ENCODE measurements at regions not wholly inside any gene's neighbourhood (a gene's known extent, or its start where the extent isn't known, plus 50 kb on each side); places are given as distances from the start of the nearest gene placed in this dataset.

- Histone ChIP-seq H3K27ac (ENCODE audit: low read depth in 1 of 2, low read length in 2 of 2) (no peak overlapping the region), H3K9me3 (ENCODE audit: control insufficient read depth in 4 of 4, low read length in 3 of 4) (no peaks in the 10 kb centered on the region), H3K36me3 (ENCODE audit: control insufficient read depth in 4 of 4, insufficient read depth in 3 of 4, low read depth in 1 of 4, low read length in 3 of 4) (no peaks in the 10 kb centered on the region), H3K9ac (ENCODE audit: low read depth in 1 of 2, low read length in 2 of 2) (no peak overlapping the region), H3K4me3 (ENCODE audit: low read depth in 1 of 3, low read length in 3 of 3) (no peak overlapping the region), H3K27me3 (ENCODE audit: control insufficient read depth in 4 of 4, insufficient read depth in 4 of 4, low read length in 3 of 4) (no peaks in the 10 kb centered on the region), H3K4me1 (ENCODE audit: control insufficient read depth in 4 of 4, insufficient read depth in 4 of 4, low read length in 3 of 4) (no peaks in the 10 kb centered on the region)
- DNase-seq (ENCODE audit: low spot score) = no peak
- TF ChIP-seq TAF1 (conservative IDR thresholded peaks at IDR 0.05) = no peak
- WGBS = 79% methylated on average over 5 of the region's 5 CpGs
Observed at GRCh38 chr6:93927731-93928130, 508.4 kb upstream of the EPHA7 start.

GRCh38 chr6:93919365-93919764 is 500.0 kb upstream of the EPHA7 start:
- H3K27me3 ChIP-seq (ENCODE audit: control insufficient read depth in 4 of 4, insufficient read depth in 4 of 4, low read length in 3 of 4) = no peaks in the 10 kb centered on the region
- H3K9me3 ChIP-seq (ENCODE audit: control insufficient read depth in 4 of 4, low read length in 3 of 4) = peaks cover 0 to 3% (median 0%) of the 10 kb centered on the region in 4 donors
- H3K9ac ChIP-seq (ENCODE audit: low read depth in 1 of 2, low read length in 2 of 2) = no peak overlapping the region
- H3K4me3 ChIP-seq (ENCODE audit: low read depth in 1 of 3, low read length in 3 of 3) = no peak overlapping the region
- TF ChIP-seq CTCF (IDR thresholded peaks at IDR 0.05; ENCODE audit: low read depth, low read length, missing input control) = no peak
- peak; percentile 79 for TF ChIP-seq ZBTB33 (IDR thresholded peaks at IDR 0.05)
- TF ChIP-seq TAF1 (conservative IDR thresholded peaks at IDR 0.05) = no peak
- TF ChIP-seq ATF3 (IDR thresholded peaks at IDR 0.05) = peak; percentile 41
- TF ChIP-seq GABPA (IDR thresholded peaks at IDR 0.05 in 1 of 2, conservative IDR thresholded peaks at IDR 0.05 in 1 of 2) = no peak
- peak; percentile 67 for TF ChIP-seq SP1 (IDR thresholded peaks at IDR 0.05)
- TF ChIP-seq RAD21 (IDR thresholded peaks at IDR 0.05) = peak in 1 of 2 donors; percentile 34
- TF ChIP-seq YY1 (IDR thresholded peaks at IDR 0.05) = peak; percentile 78
- TF ChIP-seq FOXA2 (IDR thresholded peaks at IDR 0.05) = peak; percentile 79
- peak; percentile 49 for TF ChIP-seq REST (IDR thresholded peaks at IDR 0.05)
- peak; percentile 82 for TF ChIP-seq FOXA1 (IDR thresholded peaks at IDR 0.05)
- TF ChIP-seq RXRA (IDR thresholded peaks at IDR 0.05) = peak in 1 of 2 donors; percentile 67
- TF ChIP-seq NR2F2 (IDR thresholded peaks at IDR 0.05) = no peak
- TF ChIP-seq MAX (IDR thresholded peaks at IDR 0.05) = peak; percentile 61
- peak; percentile 47 for TF ChIP-seq HNF4G (IDR thresholded peaks at IDR 0.05)
- TF ChIP-seq HNF4A (conservative IDR thresholded peaks at IDR 0.05) = peak; percentile 71 to 88
- peak in 1 of 2 donors; percentile 20 for TF ChIP-seq EGR1 (IDR thresholded peaks at IDR 0.05; ENCODE audit: low read depth in 2 of 2)
- TF ChIP-seq JUND (IDR thresholded peaks at IDR 0.05) = peak; percentile 39 to 80
- H3K27ac ChIP-seq (ENCODE audit: low read depth in 1 of 2, low read length in 2 of 2) = peak overlapping the region; percentile 71 to 85
- 33% methylated on average over 1 of the region's 1 CpG for WGBS
- DNase-seq (ENCODE audit: low spot score) = no peak
- H3K4me1 ChIP-seq (ENCODE audit: control insufficient read depth in 4 of 4, insufficient read depth in 4 of 4, low read length in 3 of 4) = peaks cover 0 to 4% (median 0%) of the 10 kb centered on the region in 4 donors
- H3K36me3 ChIP-seq (ENCODE audit: control insufficient read depth in 4 of 4, insufficient read depth in 3 of 4, low read depth in 1 of 4, low read length in 3 of 4) = no peaks in the 10 kb centered on the region
